ENCODE measurements at regions not wholly inside any gene's neighbourhood (a gene's known extent, or its start where the extent isn't known, plus 50 kb on each side); places are given as distances from the start of the nearest gene placed in this dataset.

- H3K9me3 ChIP-seq = no peaks in the 10 kb centered on the region
- DNase-seq = no peak
- intact Hi-C loops (cut with DNase I) = no loop called here
- no peak overlapping the region for H3K4me3 ChIP-seq
- TF ChIP-seq, protein P1, sequence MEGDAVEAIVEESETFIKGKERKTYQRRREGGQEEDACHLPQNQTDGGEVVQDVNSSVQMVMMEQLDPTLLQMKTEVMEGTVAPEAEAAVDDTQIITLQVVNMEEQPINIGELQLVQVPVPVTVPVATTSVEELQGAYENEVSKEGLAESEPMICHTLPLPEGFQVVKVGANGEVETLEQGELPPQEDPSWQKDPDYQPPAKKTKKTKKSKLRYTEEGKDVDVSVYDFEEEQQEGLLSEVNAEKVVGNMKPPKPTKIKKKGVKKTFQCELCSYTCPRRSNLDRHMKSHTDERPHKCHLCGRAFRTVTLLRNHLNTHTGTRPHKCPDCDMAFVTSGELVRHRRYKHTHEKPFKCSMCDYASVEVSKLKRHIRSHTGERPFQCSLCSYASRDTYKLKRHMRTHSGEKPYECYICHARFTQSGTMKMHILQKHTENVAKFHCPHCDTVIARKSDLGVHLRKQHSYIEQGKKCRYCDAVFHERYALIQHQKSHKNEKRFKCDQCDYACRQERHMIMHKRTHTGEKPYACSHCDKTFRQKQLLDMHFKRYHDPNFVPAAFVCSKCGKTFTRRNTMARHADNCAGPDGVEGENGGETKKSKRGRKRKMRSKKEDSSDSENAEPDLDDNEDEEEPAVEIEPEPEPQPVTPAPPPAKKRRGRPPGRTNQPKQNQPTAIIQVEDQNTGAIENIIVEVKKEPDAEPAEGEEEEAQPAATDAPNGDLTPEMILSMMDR (IDR thresholded peaks at IDR 0.05) = no peak
- H3K36me3 ChIP-seq = no peaks in the 10 kb centered on the region
- no peaks in the 10 kb centered on the region for H3K4me1 ChIP-seq
- no peak overlapping the region for H3K9ac ChIP-seq (ENCODE audit: low read depth in 2 of 2, low read length in 2 of 2)
- no peak overlapping the region for H3K27ac ChIP-seq
- H3K27me3 ChIP-seq = no peaks in the 10 kb centered on the region
Measured at GRCh38 chr9:107158321-107158720, 124.8 kb upstream of the RAD23B start.

- Histone ChIP-seq H3K27ac (no peak overlapping the region), H3K9me3 (no peaks in the 10 kb centered on the region), H3K4me3 (no peak overlapping the region), H3K9ac (ENCODE audit: low read depth in 2 of 2, low read length in 2 of 2) (no peak overlapping the region), H3K27me3 (no peaks in the 10 kb centered on the region), H3K4me1 (no peaks in the 10 kb centered on the region), H3K36me3 (no peaks in the 10 kb centered on the region)
- TF ChIP-seq, protein P1 (IDR thresholded peaks at IDR 0.05) = no peak
- intact Hi-C loops (cut with DNase I) = no loop called here
- DNase-seq = no peak
Measured at GRCh38 chr9:107161338-107161737, 121.7 kb upstream of the RAD23B start.

- Histone ChIP-seq H3K9ac (ENCODE audit: low read depth in 2 of 2, low read length in 2 of 2) (no peak overlapping the region), H3K36me3 (no peaks in the 10 kb centered on the region), H3K4me1 (no peaks in the 10 kb centered on the region), H3K4me3 (no peak overlapping the region), H3K9me3 (no peaks in the 10 kb centered on the region), H3K27me3 (no peaks in the 10 kb centered on the region), H3K27ac (no peak overlapping the region)
- TF ChIP-seq, protein P1 (IDR thresholded peaks at IDR 0.05) = no peak
- no peak for DNase-seq
- intact Hi-C loops (cut with DNase I) = no loop called here
Measured at GRCh38 chr9:107163370-107163769, 119.7 kb upstream of the RAD23B start.

- Histone ChIP-seq H3K9ac (ENCODE audit: low read depth in 2 of 2, low read length in 2 of 2) (no peak overlapping the region), H3K36me3 (no peaks in the 10 kb centered on the region), H3K4me3 (no peak overlapping the region), H3K4me1 (no peaks in the 10 kb centered on the region), H3K27me3 (no peaks in the 10 kb centered on the region), H3K9me3 (no peaks in the 10 kb centered on the region), H3K27ac (no peak overlapping the region)
- TF ChIP-seq, protein P1 (IDR thresholded peaks at IDR 0.05) = no peak
- intact Hi-C loops (cut with DNase I) = loop anchor here (10.0 kb wide), 2 partner anchors 175 to 525 kb away; no protein-coding TSS in a partner anchor
- no peak for DNase-seq
Measured at GRCh38 chr9:107169796-107170195, 113.3 kb upstream of the RAD23B start.

- intact Hi-C loops (cut with DNase I) = loop anchor here (10.0 kb wide), 2 partner anchors 174 to 526 kb away; no protein-coding TSS in a partner anchor
- H3K4me3 ChIP-seq = no peak overlapping the region
- H3K27me3 ChIP-seq = no peaks in the 10 kb centered on the region
- H3K36me3 ChIP-seq = no peaks in the 10 kb centered on the region
- H3K9ac ChIP-seq (ENCODE audit: low read depth in 2 of 2, low read length in 2 of 2) = no peak overlapping the region
- H3K4me1 ChIP-seq = no peaks in the 10 kb centered on the region
- DNase-seq = no peak
- no peak overlapping the region for H3K27ac ChIP-seq
- no peaks in the 10 kb centered on the region for H3K9me3 ChIP-seq
- TF ChIP-seq, protein P1 (IDR thresholded peaks at IDR 0.05) = no peak
Measured at GRCh38 chr9:107170801-107171200, 112.3 kb upstream of the RAD23B start.
